Activated CD4-positive, alpha-beta T cell treated with anti-CD3 and anti-CD28 coated beads for 48 hours (primary cell): ENCODE measurements at regions not wholly inside any gene's neighbourhood (a gene's known extent, or its start where the extent isn't known, plus 50 kb on each side); places are given as distances from the start of the nearest gene placed in this dataset.

ENCODE experiments used
- DNase-seq: peaks from one replicate; pipeline ENCODE4 v3.0.0-alpha.2; 2020

- no peak for DNase-seq
These were observed 56.7 kb upstream of the NAA35 start for GRCh38 chr9:85884256-85884655.

DNA sequence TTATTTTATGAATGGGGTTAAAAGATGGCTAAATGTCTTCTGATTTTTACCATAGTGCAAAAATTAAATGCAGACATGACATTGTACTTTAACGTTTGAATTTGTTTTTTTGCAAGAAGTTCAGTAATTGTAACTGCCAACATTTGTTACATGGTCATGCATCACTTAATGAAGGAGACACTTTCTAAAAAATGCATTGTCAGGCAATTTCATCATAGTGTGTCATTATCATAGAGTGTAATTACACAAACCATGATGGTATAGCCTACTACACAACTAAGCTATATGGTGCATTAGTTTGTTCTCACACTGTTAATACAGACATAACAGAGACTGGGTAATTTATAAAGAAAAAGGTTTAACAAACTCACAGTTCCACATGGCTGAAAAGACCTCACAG lies 50.0 kb upstream of the NAA35 start:
- DNase-seq: no peak
